Anterior cingulate cortex (tissue), 58 donors: ENCODE measurements at regions not wholly inside any gene's neighbourhood (a gene's known extent, or its start where the extent isn't known, plus 50 kb on each side); places are given as distances from the start of the nearest gene placed in this dataset.

Experiments used
- DNase-seq, 58 donors: peaks; one replicate each; lab custom pipeline; 2025; lab: John Stamatoyannopoulos, UW

GRCh38 chr16:51757921-51758479, 606.9 kb upstream of the SALL1 start:
- DNase-seq = no peak

GRCh38 chr16:51757505-51757904, 606.4 kb upstream of the SALL1 start:
- DNase-seq = no peak

- DNase-seq = no peak
Observed at GRCh38 chr16:51757124-51757470, 606.0 kb upstream of the SALL1 start.

GRCh38 chr16:51756447-51757123, 605.5 kb upstream of the SALL1 start:
- peak in 2 of 58 donors; percentile 2 to 4 for DNase-seq

- no peak for DNase-seq
Observed at GRCh38 chr16:51755577-51756355, 604.7 kb upstream of the SALL1 start.

- DNase-seq = no peak
Observed at GRCh38 chr16:51755039-51755501, 604.0 kb upstream of the SALL1 start.

GRCh38 chr16:51753467-51754127, 602.5 kb upstream of the SALL1 start:
- no peak for DNase-seq

- DNase-seq = no peak
Observed at GRCh38 chr16:51752438-51752995, 601.4 kb upstream of the SALL1 start.

GRCh38 chr16:51747329-51747728, 596.3 kb upstream of the SALL1 start:
- DNase-seq = no peak

GRCh38 chr16:51734220-51734619, 583.1 kb upstream of the SALL1 start:
- no peak for DNase-seq

- no peak for DNase-seq
Observed at GRCh38 chr16:51733181-51733580, 582.1 kb upstream of the SALL1 start.

GRCh38 chr16:51731160-51731559, 580.1 kb upstream of the SALL1 start:
- DNase-seq = no peak

GRCh38 chr16:51723036-51723724, 572.1 kb upstream of the SALL1 start:
- DNase-seq = no peak

GRCh38 chr16:51722467-51722866, 571.4 kb upstream of the SALL1 start:
- no peak for DNase-seq

GRCh38 chr16:51719376-51719775, 568.3 kb upstream of the SALL1 start:
- DNase-seq = no peak

GRCh38 chr16:51716195-51716594, 565.1 kb upstream of the SALL1 start:
- no peak for DNase-seq

- no peak for DNase-seq
Observed at GRCh38 chr16:51713502-51713901, 562.4 kb upstream of the SALL1 start.

GRCh38 chr16:51710905-51711563, 560.0 kb upstream of the SALL1 start:
- DNase-seq = no peak

- DNase-seq = no peak
Observed at GRCh38 chr16:51710186-51710585, 559.1 kb upstream of the SALL1 start.

GRCh38 chr16:51708861-51709260, 557.8 kb upstream of the SALL1 start:
- DNase-seq = no peak
